AG04450 (cell line): ENCODE measurements at regions not wholly inside any gene's neighbourhood (a gene's known extent, or its start where the extent isn't known, plus 50 kb on each side); places are given as distances from the start of the nearest gene placed in this dataset.

Source experiments
- CTCF ChIA-PET: fragments of 300-600, 350-600 bp; formaldehyde crosslinking; extraction: SDS; loops from one replicate; lab custom pipeline; 2022; ENCODE audit warnings: antibody characterized with exemption, inconsistent platforms; lab: Charles Lee
- POLR2A ChIA-PET: fragments of 350-600 bp; formaldehyde crosslinking; extraction: SDS; loops from one replicate; lab custom pipeline; 2021; ENCODE audit warnings: antibody characterized with exemption, inconsistent platforms; lab: Yijun Ruan, JAX
- DNase-seq: peaks from one replicate; pipeline ENCODE4 v3.0.0-alpha.2; 2011; ENCODE audit warnings: low read depth, low spot score
- H3K27ac ChIP-seq: one replicate; pipeline ENCODE4 v1.5.1; 2012; ENCODE audit warnings: low read depth, low read length, control low read depth
- H3K27me3 ChIP-seq: one replicate; pipeline ENCODE4 v1.6.0; 2012; ENCODE audit warnings: low read length; ENCODE audit not compliant: control insufficient read depth, insufficient read depth
- H3K4me3 ChIP-seq: 2 replicates; pipeline ENCODE4 v1.5.1; 2011; ENCODE audit warnings: mild to moderate bottlenecking, low read depth, low read length, control low read depth
- H3K9me3 ChIP-seq: 2 replicates; pipeline ENCODE4 v1.5.1; 2012; ENCODE audit warnings: low read length; ENCODE audit not compliant: control insufficient read depth, insufficient read depth
- CTCF ChIP-seq: IDR thresholded peaks from 2 replicates; pipeline ENCODE4 v1.5.1; 2011; ENCODE audit warnings: low read depth, low read length, control low read depth, inconsistent platforms

GRCh38 chr9:16265688-16266087 is 604.8 kb downstream of the BNC2 start:
- Histone ChIP-seq H3K27me3 (no peaks in the 10 kb centered on the region), H3K27ac (no peak overlapping the region), H3K9me3 (no peaks in the 10 kb centered on the region), H3K4me3 (no peak overlapping the region)
- ChIA-PET POLR2A (no interaction called here), CTCF (no interaction called here)
- TF ChIP-seq CTCF = no peak
- no peak for DNase-seq

- Histone ChIP-seq H3K27ac (no peak overlapping the region), H3K27me3 (no peaks in the 10 kb centered on the region), H3K9me3 (no peaks in the 10 kb centered on the region), H3K4me3 (peak overlapping the region; percentile 54; the same call in 1 of the 2 replicates)
- ChIA-PET POLR2A (interaction anchor here (1.3 kb wide), 1 partner anchor 560 kb away, joined by 3 read pairs; no protein-coding TSS in a partner anchor), CTCF (interaction anchor here (0.6 to 1.7 kb wide), 4 partner anchors 8 to 24 kb away, joined by 3 to 11 read pairs (median 4); no protein-coding TSS in a partner anchor)
- DNase-seq = no peak
- TF ChIP-seq CTCF = peak; percentile 63
Observed at GRCh38 chr9:16266648-16267276, 603.7 kb downstream of the BNC2 start.

- ChIA-PET CTCF (interaction anchor here (0.6 to 1.7 kb wide), 4 partner anchors 9 to 25 kb away, joined by 3 to 11 read pairs (median 4); no protein-coding TSS in a partner anchor), POLR2A (interaction anchor here (1.3 kb wide), 1 partner anchor 559 kb away, joined by 3 read pairs; no protein-coding TSS in a partner anchor)
Observed at GRCh38 chr9:16267281-16268066, 603.0 kb downstream of the BNC2 start.

GRCh38 chr9:16268067-16268881 is 602.2 kb downstream of the BNC2 start:
- H3K9me3 ChIP-seq = no peaks in the 10 kb centered on the region
- CTCF ChIA-PET = interaction anchor here (1.2 to 1.7 kb wide), 3 partner anchors 10 to 18 kb away, joined by 3 to 11 read pairs (median 5); no protein-coding TSS in a partner anchor
- TF ChIP-seq CTCF = no peak
- POLR2A ChIA-PET = no interaction called here
- H3K27ac ChIP-seq = no peak overlapping the region
- no peaks in the 10 kb centered on the region for H3K27me3 ChIP-seq
- DNase-seq = no peak
- H3K4me3 ChIP-seq = no peak overlapping the region; the same call in 1 of the 2 replicates

More at GRCh38 chr9:16267281-16268066, 603.0 kb downstream of the BNC2 start:
- H3K4me3 ChIP-seq = peak overlapping the region; percentile 54
- no peaks in the 10 kb centered on the region for H3K9me3 ChIP-seq
- DNase-seq = no peak
- no peak for TF ChIP-seq CTCF
- no peaks in the 10 kb centered on the region for H3K27me3 ChIP-seq
- H3K27ac ChIP-seq = peak overlapping the region; percentile 71
